GM12892 (cell line): ENCODE measurements at regions not wholly inside any gene's neighbourhood (a gene's known extent, or its start where the extent isn't known, plus 50 kb on each side); places are given as distances from the start of the nearest gene placed in this dataset.

ENCODE experiments used
- DNase-seq: peaks from one replicate; pipeline ENCODE4 v3.0.0; 2011; ENCODE audit not compliant: insufficient read length
- FAIRE-seq: peaks from 2 replicates; lab custom pipeline; 2011; peaks lifted over from hg19 to GRCh38; lab: Jason Lieb, UNC
- POLR2A ChIP-seq: IDR thresholded peaks from 2 replicates; pipeline ENCODE4 v1.6.1; 2011; ENCODE audit warnings: low read depth, low read length, control low read depth
- POLR2AphosphoS5 ChIP-seq: IDR thresholded peaks from 2 replicates; pipeline ENCODE4 v1.6.1; 2011; ENCODE audit warnings: low read depth, low read length, control low read depth
- TAF1 ChIP-seq: IDR thresholded peaks from 2 replicates; pipeline ENCODE4 v1.6.1; 2011; ENCODE audit warnings: low read depth, mild to moderate bottlenecking, control low read depth, low read length, borderline replicate concordance

GRCh38 chr2:19231625-19232024 is 126.8 kb downstream of the OSR1 start:
- FAIRE-seq, result no peak
- no peak for TF ChIP-seq POLR2AphosphoS5
- TF ChIP-seq TAF1, result no peak
- TF ChIP-seq POLR2A, result no peak
- no peak for DNase-seq

DNA sequence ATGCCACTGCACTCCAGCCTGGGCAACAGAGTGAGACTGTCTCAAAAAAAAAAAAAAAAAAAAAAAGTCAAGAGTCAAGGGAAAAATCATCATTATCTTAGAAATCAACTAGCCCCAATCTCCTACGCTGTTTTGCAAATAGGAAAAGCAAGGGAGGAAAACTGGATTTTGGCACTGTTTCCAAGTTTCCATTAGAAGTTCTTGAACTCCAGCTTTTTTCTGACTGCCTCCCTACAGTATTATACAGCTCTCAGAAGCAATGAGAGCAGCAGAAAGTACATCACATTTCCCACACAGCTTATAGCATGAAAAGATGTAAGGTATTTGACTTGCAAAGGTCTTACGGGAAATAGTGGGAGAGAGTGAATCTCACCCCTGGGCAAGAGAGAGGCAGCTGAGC is 127.8 kb downstream of the OSR1 start:
- FAIRE-seq, result no peak
- no peak for DNase-seq
- TF ChIP-seq TAF1 (no peak), POLR2A (no peak), POLR2AphosphoS5 (no peak)

- FAIRE-seq, result no peak
- no peak for TF ChIP-seq TAF1
- TF ChIP-seq POLR2A, result no peak
- no peak for TF ChIP-seq POLR2AphosphoS5
- DNase-seq, result no peak
These were observed 129.7 kb downstream of the OSR1 start for GRCh38 chr2:19228715-19229114.

- TF ChIP-seq POLR2A, result no peak
- TF ChIP-seq TAF1, result no peak
- TF ChIP-seq POLR2AphosphoS5, result no peak
- FAIRE-seq, result no peak
- no peak for DNase-seq
These were observed 130.2 kb downstream of the OSR1 start for GRCh38 chr2:19228181-19228593.

DNA sequence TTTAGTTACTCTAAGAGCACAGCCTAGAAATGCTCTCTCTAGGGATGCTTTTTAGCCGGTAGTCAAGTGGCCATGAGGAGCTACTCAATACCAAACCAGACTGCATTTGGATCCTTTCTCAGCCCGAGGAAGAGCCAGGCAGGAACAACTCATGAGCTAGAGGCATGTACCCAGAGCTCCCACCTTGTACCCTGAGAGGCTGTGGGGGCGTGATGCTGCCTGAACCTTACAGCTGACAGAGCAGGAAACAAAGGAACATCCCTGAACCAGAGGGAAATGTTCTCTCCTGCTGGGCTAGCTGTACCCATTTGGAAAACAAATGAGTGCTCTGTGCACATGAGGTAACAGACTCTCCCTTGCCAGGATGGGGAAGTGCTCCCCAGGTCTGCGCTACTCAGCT is 131.6 kb downstream of the OSR1 start:
- FAIRE-seq, result no peak
- TF ChIP-seq POLR2A (no peak), POLR2AphosphoS5 (no peak), TAF1 (no peak)
- DNase-seq, result no peak

GRCh38 chr2:19226386-19226785 is 132.0 kb downstream of the OSR1 start:
- FAIRE-seq, result no peak
- no peak for DNase-seq
- no peak for TF ChIP-seq POLR2AphosphoS5
- TF ChIP-seq TAF1, result no peak
- no peak for TF ChIP-seq POLR2A

GRCh38 chr2:19225931-19226330 is 132.5 kb downstream of the OSR1 start:
- FAIRE-seq (no peak), DNase-seq (no peak)
- TF ChIP-seq POLR2A, result no peak
- no peak for TF ChIP-seq TAF1
- no peak for TF ChIP-seq POLR2AphosphoS5

GRCh38 chr2:19225126-19225525 is 133.3 kb downstream of the OSR1 start:
- no peak for DNase-seq
- FAIRE-seq, result no peak
- TF ChIP-seq POLR2AphosphoS5 (no peak), POLR2A (no peak), TAF1 (no peak)

DNA sequence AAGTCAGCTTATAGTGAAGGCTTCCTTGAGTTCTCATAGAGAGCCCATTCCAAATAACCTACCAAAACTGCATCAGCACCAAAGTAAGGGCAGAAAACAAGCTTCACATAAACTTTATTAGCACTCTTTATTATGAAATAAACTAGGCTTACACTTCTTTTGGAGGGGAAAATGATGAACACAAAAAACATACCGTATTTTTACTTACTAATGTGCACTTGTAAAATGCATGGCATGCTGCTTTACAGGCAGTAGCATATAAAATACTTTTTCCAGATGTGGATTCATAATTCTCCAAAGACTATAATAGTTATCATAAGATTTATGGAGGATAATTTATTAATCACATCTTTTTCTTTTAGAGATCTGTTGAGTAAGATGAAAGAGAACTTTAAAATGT is 133.9 kb downstream of the OSR1 start:
- FAIRE-seq (no peak), DNase-seq (no peak)
- no peak for TF ChIP-seq POLR2AphosphoS5
- no peak for TF ChIP-seq POLR2A
- no peak for TF ChIP-seq TAF1

- no peak for DNase-seq
- TF ChIP-seq POLR2A (no peak), TAF1 (no peak), POLR2AphosphoS5 (no peak)
- no peak for FAIRE-seq
These were observed 134.4 kb downstream of the OSR1 start for GRCh38 chr2:19224011-19224410.

GRCh38 chr2:19219060-19219459 is 139.4 kb downstream of the OSR1 start:
- no peak for TF ChIP-seq TAF1
- no peak for TF ChIP-seq POLR2A
- TF ChIP-seq POLR2AphosphoS5, result no peak
- FAIRE-seq, result no peak
- DNase-seq, result no peak

DNA sequence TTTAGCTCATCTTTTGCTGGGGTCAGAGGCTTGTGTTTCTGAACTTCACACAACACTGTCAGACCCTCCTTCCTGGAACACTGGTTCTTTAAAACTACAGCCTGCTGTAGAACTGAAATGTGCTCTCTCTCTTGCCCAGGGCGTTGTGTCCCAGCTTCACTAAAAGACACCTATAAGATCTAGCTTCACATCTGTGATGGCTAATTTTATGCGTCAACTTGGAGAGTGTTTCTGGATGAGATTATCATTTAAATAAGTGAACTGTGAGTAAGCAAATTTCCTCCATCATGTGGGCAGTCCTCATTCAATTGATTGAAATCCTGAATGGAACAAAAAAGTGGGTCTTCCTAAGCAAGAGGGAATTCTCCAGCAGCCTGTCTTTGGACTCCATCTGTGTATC is 140.3 kb downstream of the OSR1 start:
- DNase-seq, result no peak
- TF ChIP-seq POLR2A (no peak), TAF1 (no peak), POLR2AphosphoS5 (no peak)
- FAIRE-seq, result no peak
